Breast epithelium (tissue), 3 donors: ENCODE measurements at regions not wholly inside any gene's neighbourhood (a gene's known extent, or its start where the extent isn't known, plus 50 kb on each side); places are given as distances from the start of the nearest gene placed in this dataset.

Experiments used
- CTCF ChIP-seq, 3 donors: fragments of 450-650 bp; IDR thresholded peaks; one replicate each; pipeline ENCODE4 v1.5.1; 2016 to 2017; ENCODE audit warnings: antibody characterized with exemption in 3 of 3, mild to moderate bottlenecking in 3 of 3, moderate library complexity in 3 of 3
- POLR2AphosphoS5 ChIP-seq, 3 donors: sonication (generic); formaldehyde crosslinking; IDR thresholded peaks; one replicate each; pipeline ENCODE4 v1.6.1; 2017; ENCODE audit warnings: antibody characterized with exemption in 3 of 3

- TF ChIP-seq POLR2AphosphoS5 (IDR thresholded peaks at IDR 0.05) (no peak), CTCF (IDR thresholded peaks at IDR 0.05) (no peak)
Observed at GRCh38 chrX:148193759-148194158, 212.6 kb downstream of the FMR1NB start.
